LNCaP clone FGC (cell line): ENCODE measurements at regions not wholly inside any gene's neighbourhood (a gene's known extent, or its start where the extent isn't known, plus 50 kb on each side); places are given as distances from the start of the nearest gene placed in this dataset.

ENCODE experiments used
- DNase-seq: peaks from one replicate; pipeline ENCODE4 v3.0.0-alpha.2; 2011; ENCODE audit warnings: low read depth
- H3K4me3 ChIP-seq: 2 replicates; pipeline ENCODE4 v1.5.1; 2011; ENCODE audit warnings: mild to moderate bottlenecking, low read depth, low read length, control low read depth
- TF ChIP-seq, protein P1 (sequence below): IDR thresholded peaks from 2 replicates; pipeline ENCODE4 v1.5.1; 2012; ENCODE audit warnings: mild to moderate bottlenecking; ENCODE audit not compliant: control insufficient read depth, insufficient read depth; ENCODE audit errors: extremely low read depth

DNA sequence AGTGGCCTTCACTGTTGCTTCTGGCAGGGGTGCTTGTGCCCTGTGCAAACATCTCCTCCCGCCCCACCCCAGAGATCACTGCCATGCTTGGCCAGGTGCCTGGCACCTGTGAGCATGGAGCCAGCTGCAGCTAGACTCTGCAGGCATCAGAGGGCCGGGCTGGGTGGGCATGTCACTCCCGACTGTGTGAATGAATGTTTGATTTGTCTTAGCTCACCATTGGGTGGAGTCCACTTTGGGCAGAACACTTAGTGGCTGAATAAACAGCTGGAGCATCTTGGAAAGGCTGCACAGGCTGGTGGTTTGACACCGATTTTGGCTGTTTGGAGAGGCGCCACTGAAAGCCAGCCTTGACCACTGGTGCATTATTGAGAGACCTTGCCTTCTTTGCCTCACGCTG, 267.3 kb downstream of the DLEU7 start:
- peak; percentile 52 for DNase-seq
- TF ChIP-seq, protein P1, sequence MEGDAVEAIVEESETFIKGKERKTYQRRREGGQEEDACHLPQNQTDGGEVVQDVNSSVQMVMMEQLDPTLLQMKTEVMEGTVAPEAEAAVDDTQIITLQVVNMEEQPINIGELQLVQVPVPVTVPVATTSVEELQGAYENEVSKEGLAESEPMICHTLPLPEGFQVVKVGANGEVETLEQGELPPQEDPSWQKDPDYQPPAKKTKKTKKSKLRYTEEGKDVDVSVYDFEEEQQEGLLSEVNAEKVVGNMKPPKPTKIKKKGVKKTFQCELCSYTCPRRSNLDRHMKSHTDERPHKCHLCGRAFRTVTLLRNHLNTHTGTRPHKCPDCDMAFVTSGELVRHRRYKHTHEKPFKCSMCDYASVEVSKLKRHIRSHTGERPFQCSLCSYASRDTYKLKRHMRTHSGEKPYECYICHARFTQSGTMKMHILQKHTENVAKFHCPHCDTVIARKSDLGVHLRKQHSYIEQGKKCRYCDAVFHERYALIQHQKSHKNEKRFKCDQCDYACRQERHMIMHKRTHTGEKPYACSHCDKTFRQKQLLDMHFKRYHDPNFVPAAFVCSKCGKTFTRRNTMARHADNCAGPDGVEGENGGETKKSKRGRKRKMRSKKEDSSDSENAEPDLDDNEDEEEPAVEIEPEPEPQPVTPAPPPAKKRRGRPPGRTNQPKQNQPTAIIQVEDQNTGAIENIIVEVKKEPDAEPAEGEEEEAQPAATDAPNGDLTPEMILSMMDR: no peak
- H3K4me3 ChIP-seq: no peak overlapping the region

DNA sequence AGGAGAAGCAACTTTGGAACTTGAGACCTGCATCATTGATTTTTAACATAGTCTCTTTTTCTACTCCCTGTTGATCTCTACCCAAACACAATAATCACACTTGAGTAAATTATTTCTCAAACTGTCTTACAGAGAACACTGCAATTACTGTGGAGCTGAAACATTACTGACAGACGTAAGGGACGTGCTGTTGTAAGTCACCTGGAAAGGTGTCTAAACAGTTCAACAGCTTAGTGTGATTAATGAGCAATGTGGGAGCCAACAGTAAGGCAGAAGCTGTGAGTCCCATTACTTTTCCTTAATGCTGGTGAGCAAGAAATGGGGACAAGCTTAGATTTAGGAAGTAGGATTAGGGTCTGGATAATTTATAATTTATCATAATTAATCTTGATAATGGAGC, 265.7 kb downstream of the DLEU7 start:
- DNase-seq: no peak
- H3K4me3 ChIP-seq: no peak overlapping the region

DNA sequence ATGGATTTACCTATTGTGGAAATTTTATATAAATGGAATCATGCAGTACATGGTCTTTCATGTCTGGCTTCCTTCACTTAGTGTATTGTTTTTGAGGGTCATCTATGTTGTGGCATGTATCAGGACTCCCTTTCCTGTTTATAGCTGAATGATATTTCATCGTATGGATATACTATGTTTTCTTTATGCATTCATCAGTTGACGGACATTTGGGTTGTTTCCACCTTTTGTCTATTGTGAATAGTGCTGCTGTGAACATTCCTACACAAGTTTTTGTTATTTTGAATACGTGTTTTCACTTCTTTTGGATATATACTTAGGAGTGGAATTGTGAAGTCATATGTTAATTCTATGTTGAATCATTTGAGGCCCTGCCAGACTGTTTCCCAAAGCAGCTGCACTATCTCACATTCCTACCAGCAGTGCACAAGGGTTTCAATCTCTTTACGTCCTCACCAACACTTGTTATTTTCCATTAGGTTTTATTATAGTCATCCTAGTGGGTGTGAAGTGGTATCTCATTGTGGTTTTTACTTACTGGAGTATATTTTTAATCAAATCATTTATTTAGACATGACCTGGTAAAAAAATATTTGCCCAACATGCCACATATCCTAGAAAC, 262.7 kb downstream of the DLEU7 start:
- TF ChIP-seq, protein P1: no peak
- no peak for DNase-seq
- H3K4me3 ChIP-seq: no peak overlapping the region

More for the DNA sequence above, 265.7 kb downstream of the DLEU7 start:
- TF ChIP-seq, protein P1: no peak

- TF ChIP-seq, protein P1: no peak
- no peak overlapping the region for H3K4me3 ChIP-seq
- no peak for DNase-seq
These were observed 261.8 kb downstream of the DLEU7 start for GRCh38 chr13:50581586-50582196.

GRCh38 chr13:50584856-50585580, 258.5 kb downstream of the DLEU7 start:
- no peak overlapping the region for H3K4me3 ChIP-seq
- no peak for DNase-seq
- TF ChIP-seq, protein P1: no peak

DNA sequence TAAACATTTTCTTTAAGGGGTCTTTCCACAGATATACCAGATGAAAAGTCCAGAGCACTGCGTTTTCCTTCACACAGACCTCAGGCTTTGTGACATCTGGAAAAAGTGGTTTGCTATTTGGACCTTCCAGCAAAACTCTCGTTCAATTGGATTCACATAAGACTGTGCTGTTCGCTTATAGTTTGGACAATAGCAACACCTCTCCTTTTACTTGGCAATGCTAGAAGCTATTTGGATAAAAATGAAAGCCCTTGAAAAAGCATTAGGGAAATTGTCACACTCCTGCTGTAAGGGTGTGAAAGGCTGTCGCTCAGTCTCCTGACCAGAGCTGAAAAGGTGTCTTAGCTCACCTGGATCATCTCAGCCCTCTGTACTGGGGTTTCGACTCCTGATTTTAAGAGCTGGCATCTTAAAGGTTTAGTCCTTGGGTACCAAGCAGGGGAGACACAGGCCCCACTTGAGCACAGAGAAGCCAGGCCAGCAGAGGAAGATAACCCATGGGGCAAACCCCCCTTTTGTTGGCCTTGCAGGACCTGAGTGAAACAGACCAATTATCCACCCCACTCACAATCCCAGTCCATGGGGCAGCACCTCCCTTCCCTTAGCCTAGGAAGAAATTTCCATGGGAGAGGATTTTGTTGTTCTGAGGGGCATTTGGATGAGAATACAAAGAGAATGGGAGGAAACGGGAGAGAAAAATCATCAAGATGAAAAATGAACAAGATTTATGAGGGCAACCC, 257.6 kb downstream of the DLEU7 start:
- no peak for DNase-seq
- TF ChIP-seq, protein P1: no peak

More for the DNA sequence above, 257.6 kb downstream of the DLEU7 start:
- no peak overlapping the region for H3K4me3 ChIP-seq
